ENCODE measurements at regions not wholly inside any gene's neighbourhood (a gene's known extent, or its start where the extent isn't known, plus 50 kb on each side); places are given as distances from the start of the nearest gene placed in this dataset.

DNA sequence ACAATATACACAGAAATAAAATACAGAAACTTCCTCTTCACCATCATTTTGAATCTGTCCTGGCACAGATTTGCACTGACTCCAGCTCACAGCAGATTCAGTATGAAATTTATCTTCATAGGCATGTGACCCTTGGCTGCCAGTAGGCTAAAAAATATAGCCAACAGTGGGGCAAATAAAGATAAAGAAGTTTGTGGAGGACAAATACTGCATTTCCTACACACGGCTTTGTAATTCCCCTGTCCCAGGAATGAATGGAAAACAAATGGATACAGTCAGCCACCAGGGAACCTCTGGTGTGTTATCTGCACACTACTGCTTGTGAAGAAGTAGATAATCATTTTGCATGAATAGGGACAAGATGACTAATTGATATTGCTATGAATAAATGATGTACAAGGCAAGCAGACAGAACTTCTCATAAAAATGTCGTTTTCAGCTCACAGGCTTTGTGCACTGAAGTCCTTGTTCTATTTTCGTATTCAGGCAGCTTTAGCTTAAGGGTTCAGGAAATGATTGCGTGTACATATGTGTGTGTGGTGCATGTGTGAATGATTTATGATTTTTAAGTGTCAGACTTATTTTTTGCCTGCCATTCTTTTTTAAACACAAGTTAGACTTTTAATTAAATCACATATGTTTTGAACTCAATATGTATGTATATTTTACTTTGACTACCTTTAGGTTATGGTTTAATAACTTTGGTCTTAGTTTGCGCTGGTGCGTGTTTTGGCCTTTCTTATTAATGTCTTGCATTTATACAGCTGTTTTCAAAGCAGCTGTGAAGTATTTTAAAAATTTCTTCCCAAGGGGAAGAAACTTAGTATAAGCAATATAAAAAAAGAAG is 543.8 kb upstream of the JAG1 start (continued):
- no peak for TF ChIP-seq RCOR1 (IDR thresholded peaks at IDR 0.05; ENCODE audit: low read length)

DNA sequence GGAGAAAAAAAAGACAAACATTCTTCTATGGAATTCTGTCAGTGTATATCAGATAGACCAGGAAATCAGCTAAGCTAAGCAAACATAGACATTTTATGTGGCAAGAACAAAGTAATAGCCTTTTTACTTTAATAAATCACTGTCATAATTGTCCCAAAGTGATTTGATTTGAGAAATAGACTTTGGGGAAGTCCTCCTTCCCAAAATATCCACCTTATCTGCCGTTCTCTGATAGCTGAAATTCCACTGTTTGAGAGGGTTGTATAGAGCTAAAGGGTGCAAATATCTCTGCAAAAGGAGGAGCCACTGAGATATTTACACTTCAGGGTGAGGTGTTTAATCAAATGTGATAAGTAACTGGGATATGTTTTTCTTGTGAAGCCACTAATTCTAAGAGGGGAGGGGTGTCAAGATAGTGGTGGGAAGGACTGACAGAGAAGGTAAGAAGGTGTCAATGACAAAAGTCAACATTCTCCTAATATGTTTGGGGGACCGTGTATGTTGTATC is 544.4 kb upstream of the JAG1 start:
- ChIA-PET CTCF (no interaction called here), POLR2A (no interaction called here)
- Histone ChIP-seq H3K9me2 (no peaks in the 10 kb centered on the region), H3K4me3 (ENCODE audit: low read depth in 2 of 2, low read length in 1 of 2) (no peak overlapping the region), H3K9me3 (no peaks in the 10 kb centered on the region), H3K27me3 (ENCODE audit: insufficient read depth) (no peaks in the 10 kb centered on the region), H3F3A (replicated peaks; ENCODE audit: insufficient read depth) (peaks cover 14% of the 10 kb centered on the region), H3K79me2 (ENCODE audit: insufficient read depth) (no peaks in the 10 kb centered on the region), H3K4me1 (ENCODE audit: control insufficient read depth in 1 of 2, insufficient read depth in 2 of 2, low read depth in 1 of 2, low read length in 1 of 2) (peaks cover 4 to 16% of the 10 kb centered on the region in 2 experiments; a peak in 3 of 4 replicates), H2AFZ (ENCODE audit: low read depth) (no peak overlapping the region), H3K36me3 (replicated peaks in 1 of 2; ENCODE audit: control insufficient read depth in 1 of 2, insufficient read depth in 2 of 2, low read length in 1 of 2) (no peaks in the 10 kb centered on the region), H4K20me1 (ENCODE audit: insufficient read depth) (no peaks in the 10 kb centered on the region), H3K4me2 (no peak overlapping the region), H3K9ac (no peak overlapping the region), H3K27ac (ENCODE audit: low read depth in 2 of 2, low read length in 1 of 2) (no peak overlapping the region)
- 82% methylated on average over 2 of the region's 2 CpGs for WGBS (ENCODE audit: low lambda C conversion rate)
- DNase-seq = no peak
- TF ChIP-seq MEF2A (IDR thresholded peaks at IDR 0.05; ENCODE audit: borderline replicate concordance, low read depth) = no peak
- TF ChIP-seq NFIC (IDR thresholded peaks at IDR 0.05; ENCODE audit: borderline replicate concordance) = no peak
- no peak for TF ChIP-seq TEAD4 (IDR thresholded peaks at IDR 0.05; ENCODE audit: borderline replicate concordance, insufficient read depth)
- TF ChIP-seq YY1 (IDR thresholded peaks at IDR 0.05; ENCODE audit: low read depth) = no peak
- TF ChIP-seq EZH2phosphoT487 (IDR thresholded peaks at IDR 0.05; ENCODE audit: borderline replicate concordance, low read depth) = no peak
- TF ChIP-seq RFX5 (IDR thresholded peaks at IDR 0.05; ENCODE audit: low read length) = no peak
- no peak for TF ChIP-seq FOSL2 (IDR thresholded peaks at IDR 0.05; ENCODE audit: borderline replicate concordance, low read depth)
- no peak for TF ChIP-seq TCF12 (IDR thresholded peaks at IDR 0.05)
- no peak for TF ChIP-seq ELF1 (IDR thresholded peaks at IDR 0.05)
- TF ChIP-seq, protein P1, sequence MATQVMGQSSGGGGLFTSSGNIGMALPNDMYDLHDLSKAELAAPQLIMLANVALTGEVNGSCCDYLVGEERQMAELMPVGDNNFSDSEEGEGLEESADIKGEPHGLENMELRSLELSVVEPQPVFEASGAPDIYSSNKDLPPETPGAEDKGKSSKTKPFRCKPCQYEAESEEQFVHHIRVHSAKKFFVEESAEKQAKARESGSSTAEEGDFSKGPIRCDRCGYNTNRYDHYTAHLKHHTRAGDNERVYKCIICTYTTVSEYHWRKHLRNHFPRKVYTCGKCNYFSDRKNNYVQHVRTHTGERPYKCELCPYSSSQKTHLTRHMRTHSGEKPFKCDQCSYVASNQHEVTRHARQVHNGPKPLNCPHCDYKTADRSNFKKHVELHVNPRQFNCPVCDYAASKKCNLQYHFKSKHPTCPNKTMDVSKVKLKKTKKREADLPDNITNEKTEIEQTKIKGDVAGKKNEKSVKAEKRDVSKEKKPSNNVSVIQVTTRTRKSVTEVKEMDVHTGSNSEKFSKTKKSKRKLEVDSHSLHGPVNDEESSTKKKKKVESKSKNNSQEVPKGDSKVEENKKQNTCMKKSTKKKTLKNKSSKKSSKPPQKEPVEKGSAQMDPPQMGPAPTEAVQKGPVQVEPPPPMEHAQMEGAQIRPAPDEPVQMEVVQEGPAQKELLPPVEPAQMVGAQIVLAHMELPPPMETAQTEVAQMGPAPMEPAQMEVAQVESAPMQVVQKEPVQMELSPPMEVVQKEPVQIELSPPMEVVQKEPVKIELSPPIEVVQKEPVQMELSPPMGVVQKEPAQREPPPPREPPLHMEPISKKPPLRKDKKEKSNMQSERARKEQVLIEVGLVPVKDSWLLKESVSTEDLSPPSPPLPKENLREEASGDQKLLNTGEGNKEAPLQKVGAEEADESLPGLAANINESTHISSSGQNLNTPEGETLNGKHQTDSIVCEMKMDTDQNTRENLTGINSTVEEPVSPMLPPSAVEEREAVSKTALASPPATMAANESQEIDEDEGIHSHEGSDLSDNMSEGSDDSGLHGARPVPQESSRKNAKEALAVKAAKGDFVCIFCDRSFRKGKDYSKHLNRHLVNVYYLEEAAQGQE (IDR thresholded peaks at IDR 0.05; ENCODE audit: low read depth, low read length) = no peak
- TF ChIP-seq, protein P2, sequence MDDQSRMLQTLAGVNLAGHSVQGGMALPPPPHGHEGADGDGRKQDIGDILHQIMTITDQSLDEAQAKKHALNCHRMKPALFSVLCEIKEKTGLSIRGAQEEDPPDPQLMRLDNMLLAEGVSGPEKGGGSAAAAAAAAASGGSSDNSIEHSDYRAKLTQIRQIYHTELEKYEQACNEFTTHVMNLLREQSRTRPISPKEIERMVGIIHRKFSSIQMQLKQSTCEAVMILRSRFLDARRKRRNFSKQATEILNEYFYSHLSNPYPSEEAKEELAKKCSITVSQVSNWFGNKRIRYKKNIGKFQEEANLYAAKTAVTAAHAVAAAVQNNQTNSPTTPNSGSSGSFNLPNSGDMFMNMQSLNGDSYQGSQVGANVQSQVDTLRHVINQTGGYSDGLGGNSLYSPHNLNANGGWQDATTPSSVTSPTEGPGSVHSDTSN (IDR thresholded peaks at IDR 0.05) = no peak
- TF ChIP-seq RXRA (IDR thresholded peaks at IDR 0.05; ENCODE audit: borderline replicate concordance, low read depth) = no peak
- TF ChIP-seq, protein P3, sequence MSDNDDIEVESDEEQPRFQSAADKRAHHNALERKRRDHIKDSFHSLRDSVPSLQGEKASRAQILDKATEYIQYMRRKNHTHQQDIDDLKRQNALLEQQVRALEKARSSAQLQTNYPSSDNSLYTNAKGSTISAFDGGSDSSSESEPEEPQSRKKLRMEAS (IDR thresholded peaks at IDR 0.05; ENCODE audit: low read depth) = no peak
- TF ChIP-seq, protein P4, sequence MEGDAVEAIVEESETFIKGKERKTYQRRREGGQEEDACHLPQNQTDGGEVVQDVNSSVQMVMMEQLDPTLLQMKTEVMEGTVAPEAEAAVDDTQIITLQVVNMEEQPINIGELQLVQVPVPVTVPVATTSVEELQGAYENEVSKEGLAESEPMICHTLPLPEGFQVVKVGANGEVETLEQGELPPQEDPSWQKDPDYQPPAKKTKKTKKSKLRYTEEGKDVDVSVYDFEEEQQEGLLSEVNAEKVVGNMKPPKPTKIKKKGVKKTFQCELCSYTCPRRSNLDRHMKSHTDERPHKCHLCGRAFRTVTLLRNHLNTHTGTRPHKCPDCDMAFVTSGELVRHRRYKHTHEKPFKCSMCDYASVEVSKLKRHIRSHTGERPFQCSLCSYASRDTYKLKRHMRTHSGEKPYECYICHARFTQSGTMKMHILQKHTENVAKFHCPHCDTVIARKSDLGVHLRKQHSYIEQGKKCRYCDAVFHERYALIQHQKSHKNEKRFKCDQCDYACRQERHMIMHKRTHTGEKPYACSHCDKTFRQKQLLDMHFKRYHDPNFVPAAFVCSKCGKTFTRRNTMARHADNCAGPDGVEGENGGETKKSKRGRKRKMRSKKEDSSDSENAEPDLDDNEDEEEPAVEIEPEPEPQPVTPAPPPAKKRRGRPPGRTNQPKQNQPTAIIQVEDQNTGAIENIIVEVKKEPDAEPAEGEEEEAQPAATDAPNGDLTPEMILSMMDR (IDR thresholded peaks at IDR 0.05) = no peak
